Testis (tissue), 2 donors: ENCODE measurements at regions not wholly inside any gene's neighbourhood (a gene's known extent, or its start where the extent isn't known, plus 50 kb on each side); places are given as distances from the start of the nearest gene placed in this dataset.

Experiments used
- DNase-seq: peaks from one replicate; pipeline ENCODE4 v3.0.0-alpha.2; 2019
- H3K27ac ChIP-seq, 2 donors: fragments of 200-600 bp; sonication (generic); one replicate each; pipeline ENCODE4 v1.5.1; 2019
- H3K27me3 ChIP-seq: fragments of 200-600 bp; sonication (generic); one replicate; pipeline ENCODE4 v1.5.1; 2019
- H3K36me3 ChIP-seq: fragments of 200-600 bp; sonication (generic); one replicate; pipeline ENCODE4 v1.5.1; 2017; ENCODE audit warnings: low read depth; ENCODE audit errors: missing control alignments
- H3K4me1 ChIP-seq: fragments of 200-600 bp; sonication (generic); one replicate; pipeline ENCODE4 v1.5.1; 2019
- H3K4me3 ChIP-seq, 2 donors: fragments of 200-600 bp; sonication (generic); one replicate each; pipeline ENCODE4 v1.5.1; 2017 to 2019
- H3K9me3 ChIP-seq: fragments of 200-600 bp; sonication (generic); one replicate; pipeline ENCODE4 v1.5.1; 2017
- POLR2A ChIP-seq: fragments of 450-650 bp; IDR thresholded peaks from one replicate; pipeline ENCODE4 v1.6.1; 2017; ENCODE audit warnings: antibody characterized with exemption, mild to moderate bottlenecking, moderate library complexity
- WGBS, 2 donors: methylation state at CpG; one replicate each; pipeline ENCODE4 v1.1.5; 2018; 5-methylcytosine and 5-hydroxymethylcytosine counted together
- intact Hi-C: fragments of 100-400 bp; cut with DNase I; formaldehyde crosslinking; loops from one replicate; pipeline ENCODE4 v1.15.1; 2023; ENCODE audit warnings: low total_unique reads
- TF ChIP-seq, protein P1 (sequence below), 3 experiments: fragments of 450-650 bp in 2 of 3; fragments of 200-600 bp in 1 of 3; sonication (generic) in 1 of 3; IDR thresholded peaks; one replicate each; pipeline ENCODE4 v1.5.1; 2016 to 2019; ENCODE audit warnings: antibody characterized with exemption in 3 of 3, mild to moderate bottlenecking in 2 of 3, moderate library complexity in 1 of 3

DNA sequence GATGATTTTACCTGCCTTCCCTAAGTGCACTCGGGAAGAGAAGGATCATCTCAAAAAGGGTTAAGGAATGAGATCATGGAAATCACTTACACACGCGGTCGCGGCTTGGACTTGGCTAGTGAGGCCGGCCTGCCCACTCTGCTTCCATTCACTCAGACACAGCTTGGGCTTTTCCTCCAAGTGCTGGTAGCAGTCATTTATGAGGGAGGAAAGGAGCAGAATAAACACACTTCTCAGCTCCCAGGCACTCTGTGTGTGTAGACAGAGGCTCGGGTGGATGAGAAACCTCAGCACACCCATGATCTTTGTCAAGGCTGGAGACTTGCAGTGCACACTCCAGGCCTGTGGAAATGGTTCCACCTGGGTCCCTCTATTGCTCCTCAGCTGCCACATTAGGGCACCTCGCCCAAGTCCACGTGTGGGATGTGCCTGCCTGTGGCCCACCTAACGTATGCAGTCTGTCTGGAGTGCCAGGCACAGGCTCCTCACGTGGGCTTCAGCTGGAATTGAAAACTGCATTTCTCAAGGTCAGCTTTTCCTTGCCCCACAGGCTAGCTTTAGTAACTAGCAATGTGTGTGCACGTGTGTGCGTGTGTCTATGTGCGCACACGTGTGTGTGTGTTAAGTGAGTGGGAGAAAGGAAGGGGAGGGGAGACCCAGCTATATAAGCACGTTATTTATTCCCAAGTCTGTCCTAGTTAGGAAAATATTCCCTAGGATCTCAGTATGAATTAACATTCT is 288.4 kb downstream of the SOX11 start:
- DNase-seq, result no peak
- Histone ChIP-seq H3K4me3 (no peak overlapping the region), H3K9me3 (no peaks in the 10 kb centered on the region), H3K27me3 (no peaks in the 10 kb centered on the region), H3K27ac (no peak overlapping the region), H3K36me3 (no peaks in the 10 kb centered on the region), H3K4me1 (no peaks in the 10 kb centered on the region)
- 25 to 33% methylated on average over 13 to 16 of the region's 16 CpGs for WGBS, 2 donors
- TF ChIP-seq, protein P1, sequence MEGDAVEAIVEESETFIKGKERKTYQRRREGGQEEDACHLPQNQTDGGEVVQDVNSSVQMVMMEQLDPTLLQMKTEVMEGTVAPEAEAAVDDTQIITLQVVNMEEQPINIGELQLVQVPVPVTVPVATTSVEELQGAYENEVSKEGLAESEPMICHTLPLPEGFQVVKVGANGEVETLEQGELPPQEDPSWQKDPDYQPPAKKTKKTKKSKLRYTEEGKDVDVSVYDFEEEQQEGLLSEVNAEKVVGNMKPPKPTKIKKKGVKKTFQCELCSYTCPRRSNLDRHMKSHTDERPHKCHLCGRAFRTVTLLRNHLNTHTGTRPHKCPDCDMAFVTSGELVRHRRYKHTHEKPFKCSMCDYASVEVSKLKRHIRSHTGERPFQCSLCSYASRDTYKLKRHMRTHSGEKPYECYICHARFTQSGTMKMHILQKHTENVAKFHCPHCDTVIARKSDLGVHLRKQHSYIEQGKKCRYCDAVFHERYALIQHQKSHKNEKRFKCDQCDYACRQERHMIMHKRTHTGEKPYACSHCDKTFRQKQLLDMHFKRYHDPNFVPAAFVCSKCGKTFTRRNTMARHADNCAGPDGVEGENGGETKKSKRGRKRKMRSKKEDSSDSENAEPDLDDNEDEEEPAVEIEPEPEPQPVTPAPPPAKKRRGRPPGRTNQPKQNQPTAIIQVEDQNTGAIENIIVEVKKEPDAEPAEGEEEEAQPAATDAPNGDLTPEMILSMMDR (IDR thresholded peaks at IDR 0.05), result no peak
- no peak for TF ChIP-seq POLR2A
- intact Hi-C loops, result no loop called here

DNA sequence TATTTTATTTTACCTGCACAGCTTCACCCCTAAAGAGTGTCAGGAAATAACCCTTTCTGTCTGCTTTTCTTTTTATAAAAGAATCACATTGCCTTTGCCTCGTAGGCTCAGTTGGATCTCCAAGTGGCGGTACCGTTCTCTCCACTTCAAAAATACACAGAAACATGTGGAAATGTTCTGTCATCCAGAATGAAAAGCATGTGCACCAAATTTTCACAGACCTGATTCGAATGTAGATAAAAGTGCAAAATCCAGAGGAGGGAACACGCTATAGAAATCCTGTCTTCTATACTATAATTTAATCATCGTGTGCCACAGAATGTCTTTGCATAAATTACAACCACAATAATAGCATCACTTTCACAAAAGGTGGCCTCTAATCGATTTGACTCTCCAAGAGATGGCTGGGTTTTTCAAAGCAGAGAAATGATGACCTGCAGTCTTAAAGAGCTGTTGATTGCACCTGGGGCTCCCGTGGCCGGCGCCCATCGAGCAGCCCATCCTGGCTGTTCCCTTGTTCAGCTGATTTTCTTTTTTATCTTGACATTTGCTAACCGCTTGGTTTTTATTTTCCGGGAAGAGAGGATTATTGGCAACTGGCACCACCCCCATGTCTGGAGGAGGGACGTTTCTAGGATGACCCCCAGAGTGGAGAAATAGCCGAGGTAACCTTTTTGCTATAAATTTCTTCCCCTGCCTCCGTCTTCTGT is 290.2 kb downstream of the SOX11 start:
- peak overlapping the region in 1 of 2 donors; percentile 0 for H3K4me3 ChIP-seq
- no peak overlapping the region for H3K27ac ChIP-seq
- intact Hi-C loops, result no loop called here
- no peaks in the 10 kb centered on the region for H3K27me3 ChIP-seq
- no peaks in the 10 kb centered on the region for H3K4me1 ChIP-seq
- WGBS, 2 donors, result 37 to 39% methylated on average over 16 of the region's 16 CpGs
- TF ChIP-seq POLR2A, result no peak
- TF ChIP-seq, protein P1 (IDR thresholded peaks at IDR 0.05), result no peak
- no peaks in the 10 kb centered on the region for H3K36me3 ChIP-seq
- DNase-seq, result no peak
- no peaks in the 10 kb centered on the region for H3K9me3 ChIP-seq

DNA sequence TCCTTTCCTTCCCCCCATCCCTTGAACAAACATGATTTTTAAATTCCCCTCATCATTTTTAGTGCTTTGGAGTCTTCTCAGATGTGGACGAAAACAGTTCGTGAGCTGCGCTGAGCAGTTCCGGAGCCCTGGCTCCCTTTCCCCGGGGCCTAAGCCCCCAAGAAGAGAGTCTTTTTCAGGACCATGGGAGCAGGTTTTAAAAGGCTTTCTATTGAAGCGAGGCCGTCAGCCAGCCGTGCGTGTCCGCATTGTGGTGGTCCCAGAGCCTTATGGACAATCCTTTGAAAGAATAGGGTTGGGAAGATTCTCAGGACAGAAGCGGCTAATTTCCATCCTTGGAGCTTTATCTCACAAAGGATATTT is 290.7 kb downstream of the SOX11 start:
- TF ChIP-seq POLR2A, result no peak
- TF ChIP-seq, protein P1 (IDR thresholded peaks at IDR 0.05), result no peak
- intact Hi-C loops, result no loop called here
- H3K36me3 ChIP-seq, result no peaks in the 10 kb centered on the region
- no peaks in the 10 kb centered on the region for H3K27me3 ChIP-seq
- DNase-seq, result no peak
- no peaks in the 10 kb centered on the region for H3K4me1 ChIP-seq
- no peak overlapping the region for H3K27ac ChIP-seq
- 43 to 64% methylated on average over 11 of the region's 11 CpGs for WGBS, 2 donors
- no peaks in the 10 kb centered on the region for H3K9me3 ChIP-seq
- H3K4me3 ChIP-seq, result no peak overlapping the region

DNA sequence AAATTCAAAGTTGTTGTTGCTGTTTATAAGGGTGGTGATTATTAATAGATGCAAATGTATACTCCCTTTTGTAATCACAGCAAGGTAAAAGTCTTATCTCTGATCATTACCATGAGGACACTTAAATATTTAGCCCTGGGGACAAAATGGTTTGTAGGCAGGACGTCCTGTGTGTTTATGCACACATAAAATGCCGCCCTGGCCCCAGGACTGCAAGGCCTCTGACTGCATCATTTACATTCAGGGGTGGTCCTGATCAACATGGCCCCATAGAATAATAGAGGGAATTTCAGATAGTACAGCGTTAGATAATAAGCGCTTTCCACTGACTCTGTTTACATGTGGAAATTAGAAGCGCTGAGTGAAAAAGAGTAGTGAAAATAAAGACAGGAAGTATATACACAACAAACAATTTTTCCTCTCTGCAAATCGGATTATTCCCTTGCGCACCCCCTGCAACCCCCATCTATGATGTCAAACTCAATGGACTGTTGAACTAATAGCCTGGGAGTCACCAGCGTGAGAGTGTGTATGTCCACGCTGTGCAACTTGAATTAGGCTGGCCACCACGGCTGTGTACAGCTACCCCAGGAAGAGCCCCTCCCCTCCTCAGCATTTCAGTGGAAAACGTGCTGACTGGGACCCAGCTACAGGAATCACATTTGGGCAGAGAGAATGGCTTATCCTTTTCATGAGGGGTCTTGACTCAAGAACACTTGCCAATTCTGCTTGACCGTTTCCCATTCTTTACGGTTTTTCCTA is 291.5 kb downstream of the SOX11 start:
- no peak overlapping the region for H3K4me3 ChIP-seq

More for the DNA sequence above, 291.5 kb downstream of the SOX11 start:
- 87 to 88% methylated on average over 13 of the region's 13 CpGs for WGBS, 2 donors
- TF ChIP-seq, protein P1 (IDR thresholded peaks at IDR 0.05), result no peak
- no peak for TF ChIP-seq POLR2A
- H3K4me1 ChIP-seq, result no peaks in the 10 kb centered on the region
- H3K36me3 ChIP-seq, result no peaks in the 10 kb centered on the region
- H3K27me3 ChIP-seq, result no peaks in the 10 kb centered on the region
- H3K9me3 ChIP-seq, result no peaks in the 10 kb centered on the region
- no peak for DNase-seq
- intact Hi-C loops, result no loop called here
- no peak overlapping the region for H3K27ac ChIP-seq
